GM23338 (cell line): ENCODE measurements at regions not wholly inside any gene's neighbourhood (a gene's known extent, or its start where the extent isn't known, plus 50 kb on each side); places are given as distances from the start of the nearest gene placed in this dataset.

Experiments
- CTCF ChIP-seq, 2 experiments: fragments of 200-600 bp in 1 of 2; sonication (generic) in 1 of 2; conservative IDR thresholded peaks; 2 replicates each; pipeline versions ENCODE4 v1.5.1 to v1.6.1; 2016 to 2017; ENCODE audit warnings: antibody characterized with exemption in 2 of 2, low read depth in 2 of 2, mild to moderate bottlenecking in 2 of 2, moderate library complexity in 1 of 2
- EZH2 ChIP-seq: fragments of 200-600 bp; sonication (generic); IDR thresholded peaks from one replicate; pipeline ENCODE4 v1.8.0; 2017; ENCODE audit warnings: antibody characterized with exemption, mild to moderate bottlenecking, low read depth; ENCODE audit not compliant: unreplicated experiment
- JUNB ChIP-seq: IDR thresholded peaks from one replicate; pipeline ENCODE4 v1.6.1; 2016; ENCODE audit warnings: antibody characterized with exemption; ENCODE audit not compliant: unreplicated experiment
- POLR2AphosphoS5 ChIP-seq: IDR thresholded peaks from 2 replicates; pipeline ENCODE4 v1.6.1; 2016; ENCODE audit warnings: antibody characterized with exemption, low read depth
- REST ChIP-seq: IDR thresholded peaks from one replicate; pipeline ENCODE4 v1.6.1; 2018; ENCODE audit warnings: antibody characterized with exemption; ENCODE audit not compliant: unreplicated experiment
- ZNF114 ChIP-seq: fragments of 250-450 bp; sonication (Bioruptor Pico); IDR thresholded peaks from 2 replicates; pipeline ENCODE4 v1.5.0; 2020; ENCODE audit warnings: mild to moderate bottlenecking, moderate library complexity

DNA sequence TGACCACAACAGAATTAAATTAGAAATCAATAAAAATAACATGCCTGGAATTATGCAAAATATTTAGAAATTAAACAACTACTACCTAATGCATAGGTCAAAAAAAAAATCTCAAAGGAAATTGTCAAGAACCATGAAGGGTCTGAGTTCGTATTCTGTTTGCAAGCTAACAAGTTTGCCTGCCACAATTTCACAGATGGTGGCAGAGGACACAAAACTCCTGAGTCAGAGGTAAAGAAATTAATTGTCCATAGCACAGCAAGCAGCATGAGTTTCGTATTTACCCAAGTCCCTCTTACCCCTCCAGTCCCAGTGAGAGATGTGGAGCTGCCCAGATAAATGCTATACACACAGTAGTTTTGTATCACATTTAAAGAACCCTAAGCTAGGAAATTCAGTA lies 675.9 kb downstream of the UQCRFS1 start:
- TF ChIP-seq CTCF (conservative IDR thresholded peaks at IDR 0.05; ENCODE audit: low read depth in 2 of 2) = no peak
- no peak for TF ChIP-seq EZH2
- no peak for TF ChIP-seq REST
- no peak for TF ChIP-seq ZNF114
- TF ChIP-seq POLR2AphosphoS5 = no peak
- no peak for TF ChIP-seq JUNB
